GM12874 (cell line): ENCODE measurements at regions not wholly inside any gene's neighbourhood (a gene's known extent, or its start where the extent isn't known, plus 50 kb on each side); places are given as distances from the start of the nearest gene placed in this dataset.
A peak's percentile ranks its signal among the peaks of the same experiment; 100 is the strongest.

Experiments
- TF ChIP-seq, protein P1 (sequence below): IDR thresholded peaks from 2 replicates; pipeline ENCODE4 v1.5.1; 2011; ENCODE audit warnings: low read depth, mild to moderate bottlenecking, control low read depth, low read length, moderate library complexity; ENCODE audit not compliant: insufficient read depth

DNA sequence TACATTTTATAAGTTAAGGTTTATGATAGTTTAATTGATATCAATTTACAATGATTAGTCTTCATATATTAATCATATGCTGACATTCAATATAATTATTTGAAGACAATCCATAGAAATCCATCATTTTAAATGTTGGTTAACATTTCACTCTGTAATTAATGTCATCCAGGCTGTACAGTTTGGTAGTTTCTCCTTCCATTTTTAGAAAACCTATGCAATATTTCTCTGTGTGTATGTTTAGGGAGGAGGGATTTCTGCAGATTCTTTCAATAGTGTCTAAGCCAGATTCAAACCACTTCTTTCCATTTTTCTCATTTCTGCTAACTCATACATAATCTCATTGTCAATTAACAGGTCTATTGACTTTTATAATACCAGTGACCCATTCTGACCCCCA, 1159.0 kb upstream of the ATXN8OS start:
- TF ChIP-seq, protein P1, sequence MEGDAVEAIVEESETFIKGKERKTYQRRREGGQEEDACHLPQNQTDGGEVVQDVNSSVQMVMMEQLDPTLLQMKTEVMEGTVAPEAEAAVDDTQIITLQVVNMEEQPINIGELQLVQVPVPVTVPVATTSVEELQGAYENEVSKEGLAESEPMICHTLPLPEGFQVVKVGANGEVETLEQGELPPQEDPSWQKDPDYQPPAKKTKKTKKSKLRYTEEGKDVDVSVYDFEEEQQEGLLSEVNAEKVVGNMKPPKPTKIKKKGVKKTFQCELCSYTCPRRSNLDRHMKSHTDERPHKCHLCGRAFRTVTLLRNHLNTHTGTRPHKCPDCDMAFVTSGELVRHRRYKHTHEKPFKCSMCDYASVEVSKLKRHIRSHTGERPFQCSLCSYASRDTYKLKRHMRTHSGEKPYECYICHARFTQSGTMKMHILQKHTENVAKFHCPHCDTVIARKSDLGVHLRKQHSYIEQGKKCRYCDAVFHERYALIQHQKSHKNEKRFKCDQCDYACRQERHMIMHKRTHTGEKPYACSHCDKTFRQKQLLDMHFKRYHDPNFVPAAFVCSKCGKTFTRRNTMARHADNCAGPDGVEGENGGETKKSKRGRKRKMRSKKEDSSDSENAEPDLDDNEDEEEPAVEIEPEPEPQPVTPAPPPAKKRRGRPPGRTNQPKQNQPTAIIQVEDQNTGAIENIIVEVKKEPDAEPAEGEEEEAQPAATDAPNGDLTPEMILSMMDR, result no peak

DNA sequence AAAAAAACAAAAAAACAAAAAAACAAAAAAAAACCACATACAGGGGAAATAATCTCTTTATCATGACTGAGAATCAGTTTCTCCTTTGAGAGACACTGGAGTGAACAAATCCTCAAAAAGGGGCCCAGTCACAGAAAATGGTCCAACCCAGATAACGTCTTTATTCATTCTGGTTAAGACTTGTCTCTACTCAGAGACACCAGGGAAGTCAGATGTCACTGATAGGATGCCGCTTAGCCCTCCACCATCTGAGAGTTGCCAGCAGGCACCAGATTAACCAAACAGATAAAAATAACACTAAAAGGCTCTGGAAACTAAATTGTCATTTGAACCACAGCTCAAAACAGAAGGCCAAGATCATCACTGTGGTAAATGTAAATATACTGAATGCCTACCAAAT, 1163.4 kb upstream of the ATXN8OS start:
- TF ChIP-seq, protein P1, result no peak

DNA sequence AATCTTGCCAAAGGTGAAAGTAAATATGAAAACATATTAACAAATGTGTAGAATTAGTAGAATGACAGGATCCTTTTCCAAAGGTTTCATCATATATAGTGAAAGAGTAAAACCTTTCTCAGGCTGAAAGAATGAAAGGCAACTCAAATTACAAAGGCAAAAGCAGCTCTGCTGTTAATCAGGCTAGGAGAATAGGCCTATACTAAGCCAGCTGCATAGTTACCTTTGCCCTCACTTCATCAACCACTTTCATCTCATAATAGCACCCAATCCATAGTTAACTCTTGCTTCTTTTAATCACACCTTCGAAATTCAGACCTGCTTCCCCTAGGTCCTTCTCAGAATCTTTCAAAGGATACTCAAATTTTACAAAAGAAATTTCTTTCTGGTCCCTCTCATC, 1167.6 kb upstream of the ATXN8OS start:
- TF ChIP-seq, protein P1, result no peak

DNA sequence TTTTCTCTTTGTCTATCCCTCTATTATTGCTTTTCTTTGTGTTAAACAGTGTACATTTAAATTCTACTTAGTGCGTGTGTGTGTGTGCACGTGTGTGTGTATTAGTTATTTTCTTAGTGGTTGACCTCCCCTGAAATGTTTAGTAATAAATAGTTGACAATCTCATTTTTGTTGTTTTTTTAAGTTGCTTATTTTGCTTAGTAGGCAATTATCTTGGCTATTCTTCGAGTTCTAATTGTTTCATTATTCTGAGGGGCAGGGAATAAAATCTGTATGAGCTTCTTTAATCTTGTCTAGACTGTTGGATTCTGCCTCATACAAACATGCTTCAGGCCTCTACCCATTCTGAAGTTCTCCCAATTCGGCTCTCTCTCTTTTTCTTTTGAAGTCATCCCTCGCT, 1169.0 kb upstream of the ATXN8OS start:
- TF ChIP-seq, protein P1, result no peak

DNA sequence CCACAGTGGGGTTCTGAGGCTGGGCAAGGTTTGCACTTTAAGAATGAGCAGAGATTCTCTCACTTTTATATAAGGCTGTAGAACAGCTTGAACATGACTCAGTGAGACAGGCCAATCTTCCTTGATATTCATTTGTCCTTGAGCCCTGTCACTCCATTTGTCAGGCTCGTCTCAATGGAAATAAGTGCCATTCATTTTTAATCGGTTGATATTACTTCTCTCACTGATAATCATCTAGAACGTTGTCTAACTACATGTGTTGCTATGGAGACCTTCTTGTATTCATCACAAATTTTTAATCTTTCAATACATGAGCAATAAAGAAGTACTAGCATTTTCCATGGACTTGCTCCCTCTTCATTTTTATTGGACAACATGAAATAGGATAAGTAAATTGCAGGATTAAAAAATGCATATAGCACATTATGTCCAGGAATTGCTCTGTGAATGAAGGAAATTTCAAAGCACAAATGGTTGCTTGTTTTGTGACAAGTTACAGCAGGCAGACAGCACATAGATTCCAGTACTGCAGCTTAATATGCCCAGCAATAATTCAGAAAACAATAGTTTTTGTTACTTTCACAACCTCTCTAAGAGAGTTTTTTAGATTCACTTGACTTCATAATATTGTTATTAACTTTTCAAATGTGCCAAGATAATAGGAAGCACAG, 1178.4 kb upstream of the ATXN8OS start:
- TF ChIP-seq, protein P1, result no peak

DNA sequence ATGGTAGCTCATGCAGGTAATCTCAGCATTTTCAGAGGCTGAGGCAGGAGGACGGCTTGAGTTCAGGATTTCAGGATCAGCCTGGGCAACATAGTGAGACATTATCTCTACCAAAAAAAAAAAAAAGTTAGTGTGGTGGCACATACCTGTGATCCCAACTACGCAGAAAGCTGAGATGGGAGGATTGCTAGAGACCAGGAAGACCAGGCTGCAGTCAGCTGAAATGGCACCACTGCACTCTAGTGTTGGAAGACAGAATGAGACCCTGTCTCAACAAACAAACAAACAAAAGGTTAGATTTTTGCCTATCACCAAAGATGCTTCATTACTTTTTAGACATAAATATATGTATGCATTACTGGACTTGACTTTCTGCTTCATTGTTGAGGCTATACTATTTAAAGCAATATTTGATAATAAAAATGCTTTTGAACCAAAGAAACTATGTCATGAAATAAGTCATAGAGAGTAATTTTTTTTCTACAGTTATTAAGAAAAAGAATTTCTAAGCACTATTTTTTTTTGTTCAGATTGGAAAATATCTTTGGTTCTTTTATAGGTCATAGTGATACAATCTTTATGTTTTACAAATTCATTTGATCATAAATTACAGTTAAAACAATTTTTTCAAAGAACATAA, 1180.1 kb upstream of the ATXN8OS start:
- TF ChIP-seq, protein P1, result peak; percentile 34; the same call in 1 of the 2 replicates

DNA sequence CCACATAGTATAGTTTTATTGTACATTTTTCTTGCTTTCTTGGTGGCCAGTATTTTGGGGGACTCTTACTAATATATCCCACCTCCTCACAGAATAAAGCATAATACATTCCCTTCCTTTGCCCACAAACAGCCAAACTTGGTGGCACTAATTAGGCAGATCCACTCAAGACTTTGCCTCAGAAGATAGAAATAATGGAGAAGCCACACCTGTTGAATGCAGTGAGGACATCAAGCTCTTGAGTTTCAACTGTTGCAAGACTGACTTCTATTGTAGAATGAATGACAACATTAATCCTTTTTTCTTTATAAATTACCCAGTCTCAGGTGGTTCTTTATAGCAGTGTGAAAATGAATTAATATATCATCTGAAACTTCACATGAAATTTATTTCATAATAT, 1183.6 kb upstream of the ATXN8OS start:
- TF ChIP-seq, protein P1, result no peak
